CD14-positive monocyte (primary cell): ENCODE measurements at regions not wholly inside any gene's neighbourhood (a gene's known extent, or its start where the extent isn't known, plus 50 kb on each side); places are given as distances from the start of the nearest gene placed in this dataset.

Source experiments
- DNase-seq, 3 donors: peaks; one replicate each; pipeline ENCODE4 v3.0.0-alpha.2; 2011 to 2022
- H2AFZ ChIP-seq: 2 replicates; pipeline ENCODE4 v1.6.0; 2012; ENCODE audit warnings: mild to moderate bottlenecking, low read depth, low read length, inconsistent platforms; ENCODE audit not compliant: insufficient read depth, poor library complexity, severe bottlenecking
- H3K27ac ChIP-seq, 2 donors: 1 replicate in 1 of 2; 2 replicates in 1 of 2; pipeline ENCODE4 v1.5.1; 2012 to 2013; ENCODE audit warnings: low read length in 2 of 2, control low read depth in 1 of 2, inconsistent platforms in 1 of 2, low read depth in 1 of 2, mild to moderate bottlenecking in 1 of 2
- H3K27me3 ChIP-seq, 2 donors: one replicate each; pipeline versions ENCODE4 v1.6.0 to v1.6.1; 2011 to 2013; ENCODE audit warnings: low read length in 2 of 2; ENCODE audit not compliant: control insufficient read depth in 2 of 2, insufficient read depth in 2 of 2
- H3K36me3 ChIP-seq, 2 donors: replicated peaks in 1 of 2; 1 replicate in 1 of 2; 2 replicates in 1 of 2; pipeline versions ENCODE4 v1.5.1 to v1.6.1; 2012 to 2013; ENCODE audit warnings: low read length in 2 of 2, control low read depth in 1 of 2, inconsistent platforms in 1 of 2, mild to moderate bottlenecking in 1 of 2; ENCODE audit not compliant: insufficient read depth in 2 of 2, control insufficient read depth in 1 of 2
- H3K4me1 ChIP-seq, 2 donors: 1 replicate in 1 of 2; 2 replicates in 1 of 2; pipeline versions ENCODE4 v1.5.1 to v1.6.1; 2012 to 2013; ENCODE audit warnings: low read length in 2 of 2, control low read depth in 1 of 2, inconsistent platforms in 1 of 2, mild to moderate bottlenecking in 1 of 2, moderate library complexity in 1 of 2; ENCODE audit not compliant: insufficient read depth in 2 of 2, control insufficient read depth in 1 of 2
- H3K4me2 ChIP-seq: replicated peaks from 2 replicates; pipeline ENCODE3; 2012; ENCODE audit warnings: low read length, moderate library complexity, mild to moderate bottlenecking; ENCODE audit not compliant: poor library complexity, severe bottlenecking; ENCODE audit errors: extremely low read depth
- H3K4me3 ChIP-seq, 3 experiments: fragments of 200-600 bp in 1 of 3; sonication (generic) in 1 of 3; replicated peaks in 1 of 3; 1 replicate in 2 of 3; 2 replicates in 1 of 3; pipeline ENCODE4 v1.5.1; 2011 to 2013; ENCODE audit warnings: low read length in 3 of 3, mild to moderate bottlenecking in 3 of 3, control low read depth in 2 of 3, low read depth in 2 of 3, inconsistent platforms in 1 of 3, moderate library complexity in 1 of 3
- H3K79me2 ChIP-seq: 2 replicates; pipeline ENCODE4 v1.6.0; 2012; ENCODE audit warnings: mild to moderate bottlenecking, control low read depth, inconsistent platforms, low read length, moderate library complexity; ENCODE audit not compliant: insufficient read depth
- H3K9ac ChIP-seq: 2 replicates; pipeline ENCODE4 v1.6.0; 2017; ENCODE audit warnings: low read length, mild to moderate bottlenecking; ENCODE audit not compliant: insufficient read depth, poor library complexity, severe bottlenecking
- H3K9me3 ChIP-seq, 2 donors: replicated peaks in 1 of 2; 1 replicate in 1 of 2; 2 replicates in 1 of 2; pipeline versions ENCODE4 v1.5.1 to v1.6.1; 2012 to 2013; ENCODE audit warnings: low read length in 2 of 2, control low read depth in 1 of 2; ENCODE audit not compliant: control insufficient read depth in 1 of 2, insufficient read depth in 1 of 2
- H4K20me1 ChIP-seq: 2 replicates; pipeline ENCODE4 v1.6.0; 2012; ENCODE audit warnings: mild to moderate bottlenecking, low read length, control low read depth, moderate library complexity; ENCODE audit not compliant: insufficient read depth
- H3K27ac Mint-ChIP-seq, 7 donors: one replicate each; pipeline ENCODE4 v1.8.0; 2020; ENCODE audit warnings: mild to moderate bottlenecking in 7 of 7, mixed read lengths in 7 of 7, moderate library complexity in 6 of 7, inconsistent platforms in 2 of 7
- H3K27me3 Mint-ChIP-seq, 3 donors: one replicate each; pipeline ENCODE4 v1.8.0; 2021 to 2022; ENCODE audit warnings: low read depth in 3 of 3, mild to moderate bottlenecking in 3 of 3, mixed read lengths in 3 of 3, moderate library complexity in 3 of 3, inconsistent platforms in 1 of 3
- H3K36me3 Mint-ChIP-seq, 2 donors: one replicate each; pipeline ENCODE4 v1.8.0; 2020; ENCODE audit warnings: mixed read lengths in 2 of 2, inconsistent platforms in 1 of 2, mild to moderate bottlenecking in 1 of 2
- H3K4me1 Mint-ChIP-seq: one replicate; pipeline ENCODE4 v1.8.0; 2020; ENCODE audit warnings: mild to moderate bottlenecking, mixed read lengths
- H3K4me3 Mint-ChIP-seq, 2 donors: one replicate each; pipeline ENCODE4 v1.8.0; 2020; ENCODE audit warnings: mild to moderate bottlenecking in 2 of 2, mixed read lengths in 2 of 2, moderate library complexity in 1 of 2
- H3K9me3 Mint-ChIP-seq, 7 donors: one replicate each; pipeline ENCODE4 v1.8.0; 2020 to 2022; ENCODE audit warnings: mixed read lengths in 7 of 7, mild to moderate bottlenecking in 6 of 7, moderate library complexity in 6 of 7, inconsistent platforms in 2 of 7
- WGBS: methylation state at CpG from one replicate; pipeline ENCODE4 v1.1.5; 2013; ENCODE audit warnings: missing lambda C conversion rate; ENCODE audit not compliant: insufficient coverage; 5-methylcytosine and 5-hydroxymethylcytosine counted together
- intact Hi-C, 2 donors: fragments of 100-400 bp; cut with micrococcal nuclease; formaldehyde crosslinking; loops; one replicate each; pipeline versions ENCODE4 v1.15.0 to v1.15.1; 2023
- TF ChIP-seq, protein P1 (sequence below): fragments of 200-600 bp; IDR thresholded peaks from one replicate; pipeline ENCODE4 v1.8.0; 2022; ENCODE audit warnings: antibody characterized with exemption, mild to moderate bottlenecking

- no peaks in the 10 kb centered on the region for H3K4me1 ChIP-seq
- H3K4me2 ChIP-seq = no peak overlapping the region
- Mint-ChIP-seq H3K27ac (no peak overlapping the region), H3K4me1 (no peaks in the 10 kb centered on the region), H3K27me3 (no peaks in the 10 kb centered on the region), H3K36me3 (no peaks in the 10 kb centered on the region), H3K4me3 (no peak overlapping the region), H3K9me3 (peaks cover 0 to 9% (median 4%) of the 10 kb centered on the region in 7 donors)
- no peak overlapping the region for H2AFZ ChIP-seq
- H3K27ac ChIP-seq = no peak overlapping the region
- no peaks in the 10 kb centered on the region for H4K20me1 ChIP-seq
- TF ChIP-seq, protein P1, sequence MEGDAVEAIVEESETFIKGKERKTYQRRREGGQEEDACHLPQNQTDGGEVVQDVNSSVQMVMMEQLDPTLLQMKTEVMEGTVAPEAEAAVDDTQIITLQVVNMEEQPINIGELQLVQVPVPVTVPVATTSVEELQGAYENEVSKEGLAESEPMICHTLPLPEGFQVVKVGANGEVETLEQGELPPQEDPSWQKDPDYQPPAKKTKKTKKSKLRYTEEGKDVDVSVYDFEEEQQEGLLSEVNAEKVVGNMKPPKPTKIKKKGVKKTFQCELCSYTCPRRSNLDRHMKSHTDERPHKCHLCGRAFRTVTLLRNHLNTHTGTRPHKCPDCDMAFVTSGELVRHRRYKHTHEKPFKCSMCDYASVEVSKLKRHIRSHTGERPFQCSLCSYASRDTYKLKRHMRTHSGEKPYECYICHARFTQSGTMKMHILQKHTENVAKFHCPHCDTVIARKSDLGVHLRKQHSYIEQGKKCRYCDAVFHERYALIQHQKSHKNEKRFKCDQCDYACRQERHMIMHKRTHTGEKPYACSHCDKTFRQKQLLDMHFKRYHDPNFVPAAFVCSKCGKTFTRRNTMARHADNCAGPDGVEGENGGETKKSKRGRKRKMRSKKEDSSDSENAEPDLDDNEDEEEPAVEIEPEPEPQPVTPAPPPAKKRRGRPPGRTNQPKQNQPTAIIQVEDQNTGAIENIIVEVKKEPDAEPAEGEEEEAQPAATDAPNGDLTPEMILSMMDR = no peak
- WGBS = 96% methylated on average over 3 of the region's 4 CpGs
- no peaks in the 10 kb centered on the region for H3K36me3 ChIP-seq
- no peak overlapping the region for H3K4me3 ChIP-seq
- no peaks in the 10 kb centered on the region for H3K79me2 ChIP-seq
- no peaks in the 10 kb centered on the region for H3K27me3 ChIP-seq
- no peak overlapping the region for H3K9ac ChIP-seq
- DNase-seq = no peak
- H3K9me3 ChIP-seq = peaks cover 0 to 5% of the 10 kb centered on the region in 2 donors
- intact Hi-C loops = no loop called here
Measured at GRCh38 chr13:64164435-64164834, 2748.8 kb upstream of the PCDH20 start.

- TF ChIP-seq, protein P1 = no peak
- intact Hi-C loops = no loop called here
- no peak for DNase-seq
- Mint-ChIP-seq H3K36me3 (no peaks in the 10 kb centered on the region), H3K4me3 (no peak overlapping the region), H3K4me1 (no peaks in the 10 kb centered on the region), H3K27ac (no peak overlapping the region), H3K9me3 (peaks cover 0 to 12% (median 4%) of the 10 kb centered on the region in 7 donors), H3K27me3 (no peaks in the 10 kb centered on the region)
- Histone ChIP-seq H3K36me3 (no peaks in the 10 kb centered on the region), H3K9ac (no peak overlapping the region), H3K79me2 (no peaks in the 10 kb centered on the region), H3K27me3 (no peaks in the 10 kb centered on the region), H3K4me2 (no peak overlapping the region), H2AFZ (no peak overlapping the region), H3K27ac (no peak overlapping the region), H3K4me1 (no peaks in the 10 kb centered on the region), H4K20me1 (no peaks in the 10 kb centered on the region), H3K4me3 (no peak overlapping the region), H3K9me3 (peaks cover 0 to 5% of the 10 kb centered on the region in 2 donors)
Measured at GRCh38 chr13:64160479-64160878, 2744.8 kb upstream of the PCDH20 start.
